NCI-H226 (cell line): ENCODE measurements at regions not wholly inside any gene's neighbourhood (a gene's known extent, or its start where the extent isn't known, plus 50 kb on each side); places are given as distances from the start of the nearest gene placed in this dataset.

Experiments used
- DNase-seq: peaks from one replicate; pipeline ENCODE4 v3.0.0-alpha.2; 2015

- no peak for DNase-seq
These were observed 283.9 kb downstream of the UQCRFS1 start for GRCh38 chr19:28929006-28929405.

- DNase-seq = no peak
These were observed 285.5 kb downstream of the UQCRFS1 start for GRCh38 chr19:28927456-28927855.

GRCh38 chr19:28920269-28921066 lies 292.5 kb downstream of the UQCRFS1 start:
- DNase-seq = no peak

DNA sequence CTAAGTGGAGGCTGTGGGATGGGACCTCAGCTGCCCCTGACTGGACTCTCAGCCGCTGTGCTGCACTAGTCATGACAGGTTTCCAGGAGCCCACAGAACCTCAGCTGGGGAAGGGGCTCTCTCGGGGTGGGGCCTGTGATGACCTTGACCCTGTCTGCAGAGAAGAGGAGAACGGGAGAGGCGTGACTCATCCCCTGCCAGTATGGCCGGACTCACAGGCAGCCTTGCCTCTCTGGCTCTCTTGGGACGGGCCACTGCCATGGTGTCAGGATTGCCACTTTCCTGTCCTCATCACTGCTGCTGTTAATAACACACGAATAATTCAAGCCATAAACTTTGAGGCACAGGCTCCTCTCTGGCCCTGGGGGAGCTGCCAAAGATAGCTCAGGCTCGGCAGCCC lies 295.3 kb downstream of the UQCRFS1 start:
- no peak for DNase-seq

GRCh38 chr19:28915737-28916460 lies 297.1 kb downstream of the UQCRFS1 start:
- DNase-seq = no peak

- no peak for DNase-seq
These were observed 297.7 kb downstream of the UQCRFS1 start for GRCh38 chr19:28915202-28915601.

GRCh38 chr19:28914173-28914572 lies 298.8 kb downstream of the UQCRFS1 start:
- no peak for DNase-seq

DNA sequence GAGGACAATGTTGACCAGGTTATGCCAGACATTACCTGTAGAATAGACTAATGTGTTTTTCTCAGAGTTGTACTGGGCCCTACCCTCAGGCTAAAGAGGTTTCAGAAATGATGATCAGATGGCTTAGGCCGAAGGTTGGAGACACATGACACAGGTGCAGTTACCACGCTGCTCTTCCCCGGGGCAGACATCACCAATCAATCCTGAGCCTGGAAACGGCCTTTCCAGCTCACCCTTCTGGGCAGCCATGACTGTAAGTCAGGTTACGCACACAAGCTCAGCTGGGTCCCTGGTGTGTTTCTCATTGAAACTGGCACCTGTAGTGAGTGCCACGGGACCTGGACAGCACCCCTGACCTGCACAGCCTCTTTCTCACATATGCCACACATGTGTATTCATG lies 299.3 kb downstream of the UQCRFS1 start:
- DNase-seq = no peak

DNA sequence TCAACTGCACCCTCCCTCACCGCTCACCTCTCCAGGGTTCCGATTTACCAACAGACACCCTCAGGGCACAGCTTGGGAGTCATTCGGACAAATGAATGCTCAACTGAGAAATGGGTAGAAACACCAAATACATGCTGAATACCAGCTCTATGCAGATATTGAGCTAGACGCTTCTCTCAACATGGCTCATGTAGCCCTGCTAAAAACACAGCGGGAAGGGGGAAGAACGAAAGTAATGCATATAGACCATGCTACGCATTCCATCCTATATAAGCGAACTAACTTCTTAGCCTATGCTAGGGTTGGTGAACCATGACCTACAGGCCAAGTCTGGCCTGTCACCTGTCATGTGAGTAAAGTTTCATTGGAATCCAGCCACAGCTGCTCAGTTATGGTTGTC lies 304.0 kb downstream of the UQCRFS1 start:
- DNase-seq = no peak

DNA sequence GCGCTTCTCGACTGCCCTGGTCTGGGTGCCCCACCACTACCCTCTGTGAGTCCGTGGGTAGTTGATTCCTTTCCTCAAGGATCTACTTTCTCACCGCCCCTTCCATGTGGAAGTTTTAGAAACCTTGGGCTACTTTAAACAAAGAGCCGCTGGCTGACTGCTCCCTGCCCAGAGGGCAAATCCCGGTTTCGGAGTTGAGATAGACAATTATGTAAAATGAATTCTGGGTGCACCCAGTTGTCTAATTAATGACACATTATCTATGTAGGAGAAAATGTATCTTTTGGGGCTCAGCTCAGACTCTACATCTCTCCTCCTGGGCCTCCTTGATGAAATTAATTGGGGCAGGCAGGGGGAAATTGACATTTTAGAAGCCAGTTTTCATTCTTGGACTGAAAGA lies 305.4 kb downstream of the UQCRFS1 start:
- no peak for DNase-seq

DNA sequence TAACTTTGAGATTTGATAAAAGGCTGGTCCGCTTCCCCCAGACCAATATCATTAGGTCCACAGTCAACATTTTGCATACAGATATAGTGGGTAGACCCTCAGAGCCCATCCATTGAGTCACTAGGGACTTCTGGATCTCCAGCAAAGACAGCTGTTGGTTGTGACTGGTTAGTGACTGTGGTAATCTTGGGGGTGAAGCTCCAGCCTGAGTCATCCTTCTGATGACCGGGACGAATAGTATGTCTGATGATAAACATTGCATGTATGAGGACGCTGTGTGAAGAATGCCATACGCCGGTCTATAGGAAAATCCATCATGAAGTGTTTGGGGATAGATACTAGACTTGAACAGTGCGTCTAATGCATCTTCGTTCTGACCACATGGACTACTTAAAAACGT lies 307.0 kb downstream of the UQCRFS1 start:
- no peak for DNase-seq

GRCh38 chr19:28899703-28900102 lies 313.2 kb downstream of the UQCRFS1 start:
- no peak for DNase-seq

DNA sequence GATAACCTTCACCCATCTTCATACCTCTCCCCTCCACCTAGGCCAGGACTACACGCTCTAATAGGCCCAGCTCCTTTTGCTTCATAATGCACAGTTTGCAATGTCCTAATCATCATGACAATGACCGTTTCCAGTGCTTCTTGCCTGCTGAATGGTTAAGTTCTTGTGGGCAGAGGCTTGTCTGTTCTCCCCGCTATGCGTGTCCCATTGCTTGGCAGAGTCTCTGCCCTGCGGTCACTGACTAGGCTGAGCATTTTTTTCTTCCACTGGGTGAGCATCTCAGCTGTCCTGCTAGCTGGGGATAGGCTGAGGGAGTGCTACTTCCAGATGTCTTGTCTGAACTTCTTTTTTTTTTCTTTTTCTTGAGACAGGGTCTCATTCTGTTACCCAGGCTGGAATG lies 314.7 kb downstream of the UQCRFS1 start:
- DNase-seq = no peak

GRCh38 chr19:28889941-28890670 lies 322.8 kb downstream of the UQCRFS1 start:
- no peak for DNase-seq

DNA sequence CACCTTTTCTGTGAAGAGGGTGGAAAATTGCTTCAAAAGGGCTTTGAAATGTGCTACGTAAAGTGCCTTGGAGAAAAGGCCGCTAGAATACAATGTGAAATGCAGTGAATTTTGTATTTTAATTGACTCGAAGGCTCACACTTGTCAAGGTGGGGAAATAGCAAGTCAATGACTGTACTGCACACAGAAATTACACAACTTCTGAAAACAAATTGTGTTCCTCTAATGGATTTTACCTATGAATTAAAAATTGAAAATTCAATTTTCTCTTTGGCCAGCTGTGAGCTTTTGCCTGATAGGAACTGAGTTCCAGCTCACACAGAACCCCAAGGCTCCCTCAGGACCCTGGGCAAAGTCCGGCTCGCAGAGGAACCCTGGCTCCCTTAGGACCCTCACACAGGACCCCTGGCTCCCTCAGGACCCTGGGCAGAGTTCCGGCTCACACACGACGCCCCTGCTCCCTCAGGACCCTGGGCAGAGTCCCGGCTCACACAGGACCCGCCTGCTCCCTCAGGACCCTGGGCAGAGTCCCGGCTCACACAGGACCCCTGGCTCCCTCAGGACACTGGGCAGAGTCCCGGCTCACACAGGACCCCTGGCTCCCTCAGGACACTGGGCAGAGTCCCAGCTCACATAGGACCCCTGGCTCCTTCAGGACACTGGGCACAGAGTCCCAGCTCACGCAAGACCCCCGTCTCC lies 324.9 kb downstream of the UQCRFS1 start:
- no peak for DNase-seq

- DNase-seq = no peak
These were observed 326.2 kb downstream of the UQCRFS1 start for GRCh38 chr19:28886708-28887107.

DNA sequence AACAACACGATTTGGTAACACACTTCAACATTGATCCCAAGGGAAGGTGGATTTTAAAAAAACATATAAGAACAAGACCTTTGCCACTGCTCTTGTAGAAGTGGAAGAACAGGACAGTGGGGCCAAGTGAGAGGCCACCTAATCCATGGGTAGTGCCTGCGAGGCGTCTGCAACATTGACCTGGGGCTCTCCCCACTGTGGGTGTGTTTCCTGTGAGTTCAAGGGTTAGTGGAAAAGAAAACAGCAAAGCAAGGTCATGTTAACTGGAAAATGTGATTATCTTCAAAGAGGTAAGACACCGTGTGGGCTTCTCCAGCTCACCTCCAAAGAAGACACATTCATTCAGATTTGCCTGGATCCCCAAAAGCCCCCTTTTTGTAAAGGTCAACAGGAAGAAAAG lies 327.0 kb downstream of the UQCRFS1 start:
- DNase-seq = no peak

DNA sequence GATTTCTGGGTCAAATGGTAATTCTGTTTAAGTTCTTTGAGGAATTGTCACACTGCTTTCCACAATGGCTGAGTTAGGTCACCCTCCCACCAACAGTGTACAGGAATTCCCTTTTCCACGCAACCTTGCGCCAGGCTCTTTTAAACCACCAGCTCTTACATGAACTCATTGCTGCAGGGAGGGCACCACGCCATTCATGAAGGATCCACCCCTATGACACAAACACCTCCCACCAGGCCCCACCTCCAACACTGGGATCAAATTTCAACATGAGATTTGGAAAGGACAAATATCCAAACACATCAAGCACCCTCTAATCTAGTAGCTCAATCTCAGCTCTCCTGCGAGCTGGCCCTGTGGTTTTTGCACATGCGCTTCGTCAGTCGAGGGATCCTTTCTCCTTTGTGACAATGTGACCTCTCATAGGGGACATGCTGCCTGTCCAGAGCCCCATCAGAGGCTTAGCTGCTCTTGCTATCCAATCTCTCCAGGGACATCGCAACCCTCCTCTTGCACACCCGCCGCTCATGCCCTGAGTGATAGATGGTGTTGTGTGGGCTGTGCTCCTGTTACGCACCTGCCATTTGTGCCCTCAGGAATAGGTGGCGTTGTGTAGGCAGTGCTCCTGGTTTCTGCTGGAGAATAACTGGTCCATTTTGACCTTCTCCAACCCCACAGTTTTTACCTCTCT lies 328.0 kb downstream of the UQCRFS1 start:
- DNase-seq = peak; percentile 41

DNA sequence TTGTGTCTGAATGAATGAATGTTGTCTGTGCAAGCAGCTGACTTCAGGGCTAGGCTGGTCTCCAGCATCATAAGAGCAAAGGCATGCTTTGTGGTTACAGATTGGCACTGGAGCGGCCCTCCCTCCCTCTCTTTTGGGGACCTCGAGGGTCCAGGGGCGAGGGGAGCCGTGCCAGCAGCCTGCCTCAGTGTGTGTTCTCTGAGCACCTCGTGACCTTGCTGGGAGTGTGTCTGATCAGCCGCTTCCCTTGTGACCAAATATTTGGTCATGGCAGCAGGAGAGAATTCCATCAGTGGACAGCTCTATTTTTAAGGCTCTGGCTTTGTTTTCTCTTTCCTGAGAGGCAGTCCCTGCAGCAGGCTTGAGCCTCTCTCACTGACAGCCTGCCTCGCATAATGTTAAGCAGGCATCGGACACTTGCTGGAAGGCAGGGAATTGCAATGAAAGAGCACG lies 329.7 kb downstream of the UQCRFS1 start:
- no peak for DNase-seq

- DNase-seq = no peak
These were observed 330.1 kb downstream of the UQCRFS1 start for GRCh38 chr19:28882818-28883217.

- DNase-seq = no peak
These were observed 331.3 kb downstream of the UQCRFS1 start for GRCh38 chr19:28881616-28882015.

DNA sequence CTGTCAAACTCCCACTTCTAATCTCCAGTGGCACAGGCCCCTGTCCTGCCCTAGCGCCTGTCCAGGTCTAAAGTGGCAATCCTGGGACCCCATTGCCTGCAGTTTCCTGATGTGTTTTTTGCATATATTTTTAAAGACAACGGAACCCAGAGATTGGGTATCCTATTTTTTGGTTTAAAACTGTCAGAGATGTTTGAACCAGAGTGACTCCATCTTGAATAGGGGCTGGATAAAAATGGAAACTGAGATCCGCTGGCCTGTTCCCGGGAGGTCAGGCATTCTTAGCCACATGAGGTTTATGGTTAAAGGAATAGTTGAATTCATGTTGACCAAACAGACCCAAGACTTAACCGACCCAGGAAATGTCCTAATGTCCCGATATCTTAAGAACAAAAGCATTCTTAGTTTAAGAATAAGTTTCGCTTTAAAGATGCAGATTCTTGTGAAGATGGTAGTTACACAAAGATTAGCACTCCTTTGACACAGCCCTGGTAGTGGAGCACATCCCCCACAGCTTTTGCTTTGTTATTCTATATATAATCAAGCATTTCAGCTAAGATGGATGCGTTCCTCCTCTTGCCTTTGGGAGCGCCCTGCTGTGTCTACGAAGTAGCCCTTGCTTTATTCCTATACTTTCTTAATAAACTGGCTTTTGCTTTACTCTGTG lies 332.1 kb downstream of the UQCRFS1 start:
- no peak for DNase-seq
